ENCODE measurements at regions not wholly inside any gene's neighbourhood (a gene's known extent, or its start where the extent isn't known, plus 50 kb on each side); places are given as distances from the start of the nearest gene placed in this dataset.
"Not testable (repeated sequence)": the region's sequence is repeated elsewhere in the genome, so short reads cannot be mapped to it uniquely, and the experiment has no call there.

- POLR2A ChIA-PET, result no interaction called here
- Histone ChIP-seq H3K9me3 (ENCODE audit: control insufficient read depth, insufficient read depth, low read length) (no peaks in the 10 kb centered on the region), H3K27me3 (ENCODE audit: control insufficient read depth, insufficient read depth, low read length) (no peaks in the 10 kb centered on the region), H3K4me3 (ENCODE audit: low read depth, low read length) (no peak overlapping the region), H3K27ac (ENCODE audit: low read depth, low read length) (no peak overlapping the region)
- CTCF ChIA-PET, result no interaction called here
- no peak for TF ChIP-seq CTCF (IDR thresholded peaks at IDR 0.05; ENCODE audit: low read depth, low read length)
- no peak for DNase-seq (ENCODE audit: low read depth, low spot score)
These were observed 1631.3 kb downstream of the PCDH18 start for GRCh38 chr4:135900956-135901355.

GRCh38 chr4:135864304-135864703, 1662.7 kb upstream of the PABPC4L start:
- POLR2A ChIA-PET; H3K27ac ChIP-seq (ENCODE audit: low read depth, low read length); H3K9me3 ChIP-seq (ENCODE audit: control insufficient read depth, insufficient read depth, low read length); H3K4me3 ChIP-seq (ENCODE audit: low read depth, low read length); H3K27me3 ChIP-seq (ENCODE audit: control insufficient read depth, insufficient read depth, low read length); CTCF ChIA-PET; DNase-seq (ENCODE audit: low read depth, low spot score): not testable (repeated sequence)
- 0 out of 2 replicates have a peak, but pooled peaks have one; percentile 10 for TF ChIP-seq CTCF (IDR thresholded peaks at IDR 0.05; ENCODE audit: low read depth, low read length)

- ChIA-PET CTCF (no interaction called here), POLR2A (no interaction called here)
- DNase-seq (ENCODE audit: low read depth, low spot score), result no peak
- no peak for TF ChIP-seq CTCF (IDR thresholded peaks at IDR 0.05; ENCODE audit: low read depth, low read length)
- H3K9me3 ChIP-seq (ENCODE audit: control insufficient read depth, insufficient read depth, low read length), result no peaks in the 10 kb centered on the region
- H3K27ac ChIP-seq (ENCODE audit: low read depth, low read length), result no peak overlapping the region
- H3K4me3 ChIP-seq (ENCODE audit: low read depth, low read length), result no peak overlapping the region
- no peaks in the 10 kb centered on the region for H3K27me3 ChIP-seq (ENCODE audit: control insufficient read depth, insufficient read depth, low read length)
These were observed 1639.2 kb upstream of the PABPC4L start for GRCh38 chr4:135840781-135841180.

- no peaks in the 10 kb centered on the region for H3K9me3 ChIP-seq (ENCODE audit: control insufficient read depth, insufficient read depth, low read length)
- no peaks in the 10 kb centered on the region for H3K27me3 ChIP-seq (ENCODE audit: control insufficient read depth, insufficient read depth, low read length)
- no peak for DNase-seq (ENCODE audit: low read depth, low spot score)
- ChIA-PET CTCF (no interaction called here), POLR2A (no interaction called here)
- no peak overlapping the region for H3K27ac ChIP-seq (ENCODE audit: low read depth, low read length)
- no peak for TF ChIP-seq CTCF (IDR thresholded peaks at IDR 0.05; ENCODE audit: low read depth, low read length)
- no peak overlapping the region for H3K4me3 ChIP-seq (ENCODE audit: low read depth, low read length)
These were observed 1638.1 kb upstream of the PABPC4L start for GRCh38 chr4:135839712-135840111.

- no peaks in the 10 kb centered on the region for H3K27me3 ChIP-seq (ENCODE audit: control insufficient read depth, insufficient read depth, low read length)
- H3K9me3 ChIP-seq (ENCODE audit: control insufficient read depth, insufficient read depth, low read length), result no peaks in the 10 kb centered on the region
- no peak overlapping the region for H3K4me3 ChIP-seq (ENCODE audit: low read depth, low read length)
- no peak for TF ChIP-seq CTCF (IDR thresholded peaks at IDR 0.05; ENCODE audit: low read depth, low read length)
- no peak overlapping the region for H3K27ac ChIP-seq (ENCODE audit: low read depth, low read length)
- DNase-seq (ENCODE audit: low read depth, low spot score), result no peak
- ChIA-PET POLR2A (no interaction called here), CTCF (no interaction called here)
These were observed 1637.3 kb upstream of the PABPC4L start for GRCh38 chr4:135838889-135839288.
